ENCODE measurements at regions not wholly inside any gene's neighbourhood (a gene's known extent, or its start where the extent isn't known, plus 50 kb on each side); places are given as distances from the start of the nearest gene placed in this dataset.

DNA sequence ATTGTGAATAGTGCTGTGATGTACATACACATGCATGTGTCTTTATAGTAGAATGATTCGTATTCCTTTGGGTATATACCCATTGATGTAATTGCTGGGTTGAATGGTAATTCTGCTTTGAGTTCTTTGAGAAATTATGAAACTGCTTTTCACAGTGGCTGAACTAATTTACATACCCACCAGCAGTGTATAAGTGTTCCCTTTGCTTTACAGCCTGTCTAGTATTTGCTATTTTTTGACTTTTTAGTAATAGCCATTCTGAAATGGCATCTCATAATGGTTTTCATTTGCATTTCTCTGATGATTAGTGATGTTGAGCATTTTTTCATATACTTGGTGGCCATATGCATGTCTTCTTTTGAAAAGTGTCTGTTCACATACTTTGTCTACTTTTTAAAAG, 54.5 kb upstream of the FAM78B start:
- DNase-seq, result no peak

DNA sequence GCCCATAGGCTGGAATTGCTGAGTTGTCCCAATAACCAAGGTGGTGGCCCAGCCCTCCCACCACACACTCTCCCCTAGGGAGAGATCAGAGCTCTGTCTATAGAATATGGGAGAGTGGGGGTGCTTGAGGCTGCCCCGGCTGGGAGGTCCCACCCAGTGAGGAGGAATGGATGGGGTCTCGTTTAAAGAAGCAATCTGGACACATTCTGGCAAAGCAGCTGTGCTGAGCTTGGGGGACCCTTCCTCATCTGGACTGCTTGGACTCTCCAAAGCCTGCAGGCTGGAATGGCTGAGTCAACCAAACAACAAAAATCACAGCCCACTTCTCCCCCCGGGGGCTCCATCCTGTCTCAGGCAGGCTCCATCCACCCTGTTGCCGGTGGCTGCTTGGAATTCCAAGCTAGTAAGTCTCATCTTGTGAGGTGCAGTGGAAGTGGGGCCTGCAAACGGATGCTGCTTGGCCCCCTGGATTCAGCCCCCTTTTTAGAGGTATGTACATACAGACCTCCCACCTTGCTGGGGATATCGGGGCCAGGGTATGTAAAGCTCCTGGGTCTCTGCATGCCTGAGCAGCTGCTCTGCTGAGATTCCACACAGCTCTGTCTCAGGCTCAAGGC, 67.1 kb upstream of the FAM78B start:
- DNase-seq, result no peak

DNA sequence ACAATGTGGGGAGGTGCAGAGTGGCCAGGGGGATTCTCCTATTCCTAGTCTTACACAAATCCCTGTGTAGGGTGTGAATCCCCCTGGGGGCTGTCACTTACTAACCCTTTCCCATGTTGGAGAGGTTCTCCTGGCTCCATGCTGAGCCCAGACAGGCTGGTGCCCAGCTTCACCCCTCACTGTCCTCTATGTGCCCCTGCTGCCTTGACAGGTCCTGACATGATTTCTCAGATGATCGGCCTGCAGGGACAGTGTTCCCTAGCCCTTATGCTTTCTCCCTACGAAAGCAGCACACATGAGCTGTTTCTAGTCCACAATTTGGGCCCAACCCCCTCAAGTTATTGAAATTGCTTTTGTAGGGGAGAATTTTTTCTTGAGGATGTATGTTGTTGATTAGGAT, 68.9 kb upstream of the FAM78B start:
- DNase-seq, result no peak

DNA sequence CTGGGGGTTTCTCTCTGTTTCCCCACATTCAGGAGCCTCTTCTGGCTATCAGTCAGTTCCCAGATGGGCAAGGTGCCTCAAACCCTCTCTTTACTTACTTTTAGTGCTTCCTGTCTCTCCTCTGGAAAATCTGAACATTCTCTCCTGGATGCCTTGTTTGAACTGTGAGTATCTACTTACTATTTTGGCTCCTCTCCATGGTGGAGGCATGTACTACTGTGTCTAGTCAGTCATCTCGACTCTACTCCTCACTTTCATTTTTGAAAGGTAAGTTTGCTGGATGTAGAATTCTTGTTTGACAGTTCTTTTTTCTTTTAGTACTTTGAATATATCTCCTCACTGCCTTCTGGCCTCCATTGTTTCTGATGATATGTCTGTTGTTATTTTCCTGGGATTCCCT, 70.9 kb upstream of the FAM78B start:
- DNase-seq, result no peak

DNA sequence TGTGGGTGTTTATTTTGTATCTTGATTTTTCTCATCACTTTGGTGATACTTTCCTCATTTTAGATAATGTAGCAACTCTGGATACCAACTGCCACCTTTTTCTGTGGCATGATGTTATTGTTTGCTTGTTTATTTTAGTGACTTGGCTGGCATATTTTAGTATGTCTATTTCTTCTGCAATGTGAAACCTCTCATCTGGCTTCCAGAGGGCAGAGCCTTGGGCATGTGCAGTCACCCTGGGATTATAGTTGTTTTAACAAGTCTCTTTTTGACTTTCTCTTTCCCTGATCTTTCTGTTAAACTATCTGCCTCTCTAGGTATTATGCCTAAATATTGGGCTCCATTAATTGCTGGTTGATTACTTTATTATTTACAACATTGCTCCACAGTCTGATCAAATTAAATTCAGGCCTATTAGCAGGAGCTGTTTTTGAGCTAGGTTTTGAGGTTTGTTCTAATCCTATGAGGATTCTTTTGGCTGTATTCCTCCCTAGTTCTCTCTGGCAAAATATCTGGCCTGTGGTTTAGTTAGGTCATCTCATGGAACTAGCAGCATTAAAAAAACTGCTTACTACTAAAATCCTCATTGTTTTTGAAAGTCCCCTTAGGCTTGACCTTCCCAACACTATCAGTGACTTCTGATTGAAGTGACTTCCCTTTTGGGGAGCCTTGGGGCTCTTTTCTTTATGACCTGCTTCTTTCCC, 86.4 kb upstream of the FAM78B start:
- DNase-seq, result no peak

DNA sequence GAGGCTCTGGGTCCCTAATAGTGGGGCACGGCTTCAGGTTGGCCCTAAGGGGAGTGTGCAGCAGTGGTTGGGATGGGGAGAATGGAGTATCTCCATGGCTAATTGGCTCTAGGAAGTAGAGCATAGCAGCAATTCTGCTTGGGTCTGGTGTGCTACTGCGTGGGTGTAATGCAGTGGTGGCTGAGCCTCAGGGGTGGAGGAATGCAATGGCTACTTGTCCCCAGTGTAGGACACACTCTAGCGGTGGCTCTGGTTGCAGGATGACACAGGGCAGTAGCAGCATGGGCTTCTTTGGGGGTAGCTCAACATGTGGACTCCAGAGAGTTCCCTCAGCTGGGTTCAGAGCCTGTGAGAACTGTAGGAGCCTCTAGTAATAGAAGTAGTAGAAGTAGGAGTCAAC, 91.2 kb upstream of the FAM78B start:
- DNase-seq, result no peak

DNA sequence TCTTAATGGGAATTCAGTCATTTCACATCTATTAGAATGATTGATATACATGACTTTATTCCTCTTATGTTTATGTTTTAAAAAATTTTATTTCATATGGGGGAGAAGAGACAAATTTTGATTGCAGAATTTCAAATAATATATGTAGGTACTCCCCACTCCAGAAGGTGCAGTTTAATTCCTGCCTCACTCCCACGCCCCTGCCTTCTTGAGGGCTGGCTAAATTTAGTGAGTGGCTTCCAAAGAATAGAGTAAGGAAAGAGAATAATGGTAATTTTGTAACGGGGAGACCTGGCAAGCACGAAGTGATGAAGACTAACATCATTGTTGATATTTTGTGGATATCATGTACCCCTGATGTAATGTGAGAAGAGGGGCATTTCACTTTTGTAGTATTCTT, 94.7 kb upstream of the FAM78B start:
- no peak for DNase-seq

DNA sequence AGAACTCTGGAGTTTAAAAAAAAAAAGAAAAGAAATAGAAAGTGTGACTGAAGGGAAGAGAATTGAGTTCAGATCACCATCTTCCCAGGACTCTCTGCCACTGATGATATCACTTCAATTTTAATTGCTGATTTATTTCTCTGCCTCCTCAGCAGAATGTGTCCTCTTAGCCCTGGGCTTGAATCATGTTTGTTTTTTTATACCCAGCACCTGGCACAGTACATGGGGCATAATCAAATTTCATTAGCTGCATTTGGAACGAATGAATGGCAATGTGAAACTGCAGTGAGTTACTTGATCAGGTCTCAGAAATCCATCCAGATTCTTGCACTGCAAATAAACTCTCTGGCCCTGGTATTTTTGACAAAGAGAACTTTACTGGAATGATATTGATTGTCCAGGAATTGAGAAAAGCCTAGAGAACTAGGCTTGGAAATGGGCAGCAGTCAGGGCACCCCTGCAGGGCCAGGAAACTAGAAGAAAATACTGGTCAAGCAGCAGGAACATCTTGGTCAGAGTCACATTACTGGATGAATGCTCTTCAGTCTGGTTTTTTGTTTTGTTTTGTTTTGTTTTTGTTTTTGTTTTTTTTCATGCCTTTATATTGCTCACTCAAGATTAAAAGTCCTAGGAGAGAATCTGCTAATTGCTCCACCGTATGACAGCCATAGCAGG, 103.8 kb upstream of the FAM78B start:
- DNase-seq, result no peak

DNA sequence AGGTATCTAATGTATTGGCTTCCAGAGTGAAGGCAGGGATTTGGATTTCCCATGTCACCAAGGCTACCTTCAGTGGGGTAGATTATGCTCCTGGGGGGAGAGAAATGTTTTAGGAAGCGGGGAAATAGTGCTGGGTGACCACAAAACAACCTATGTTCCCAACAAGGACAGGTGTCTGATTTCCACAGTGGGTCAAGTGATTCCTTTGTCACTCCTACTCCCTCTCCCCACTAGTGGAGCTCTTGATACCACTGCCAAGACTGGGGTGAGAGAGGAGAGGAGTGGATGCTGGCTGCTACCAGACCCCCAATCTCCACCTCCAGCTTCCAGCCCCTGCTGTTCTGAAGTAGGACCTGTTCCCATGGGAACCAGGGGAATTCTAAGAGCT, 104.3 kb upstream of the FAM78B start:
- no peak for DNase-seq

DNA sequence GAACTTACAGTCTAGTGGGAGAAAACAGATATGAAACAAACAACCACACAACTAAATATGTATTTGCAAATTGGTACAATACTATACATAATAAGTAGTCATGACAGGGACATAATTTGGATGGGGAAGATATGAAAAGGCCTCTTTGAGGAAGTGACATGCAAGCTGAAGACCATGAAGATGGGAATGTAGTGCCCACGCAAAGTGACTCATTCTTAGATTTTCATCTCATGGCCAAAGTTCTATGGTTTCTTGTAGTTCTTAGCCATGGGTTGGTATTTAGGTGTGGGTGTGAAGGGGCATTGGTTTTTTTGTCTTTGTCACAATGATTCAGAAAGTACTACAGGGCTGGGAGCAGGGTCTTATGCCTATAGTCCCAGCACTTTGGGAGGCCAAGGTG, 105.4 kb upstream of the FAM78B start:
- DNase-seq, result no peak

DNA sequence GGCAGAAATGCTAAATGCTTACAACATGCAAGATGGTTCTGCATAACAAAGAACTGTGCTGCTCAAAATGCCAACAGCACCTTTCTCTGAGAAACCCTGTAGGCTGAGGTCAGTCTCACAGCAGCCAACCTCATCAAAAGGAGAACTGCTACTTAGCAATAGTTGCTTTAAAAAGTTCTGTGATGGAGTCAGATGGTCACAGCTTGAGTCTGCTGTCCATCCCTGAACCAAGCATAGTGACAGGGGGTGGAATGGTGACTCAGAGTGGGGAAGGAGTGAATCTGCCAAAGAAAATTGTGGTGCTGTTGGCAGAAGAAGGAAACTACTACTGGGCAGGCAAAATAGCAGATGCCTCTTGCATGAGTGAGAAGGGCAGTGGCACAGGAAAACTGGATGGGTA, 106.0 kb upstream of the FAM78B start:
- DNase-seq, result no peak

DNA sequence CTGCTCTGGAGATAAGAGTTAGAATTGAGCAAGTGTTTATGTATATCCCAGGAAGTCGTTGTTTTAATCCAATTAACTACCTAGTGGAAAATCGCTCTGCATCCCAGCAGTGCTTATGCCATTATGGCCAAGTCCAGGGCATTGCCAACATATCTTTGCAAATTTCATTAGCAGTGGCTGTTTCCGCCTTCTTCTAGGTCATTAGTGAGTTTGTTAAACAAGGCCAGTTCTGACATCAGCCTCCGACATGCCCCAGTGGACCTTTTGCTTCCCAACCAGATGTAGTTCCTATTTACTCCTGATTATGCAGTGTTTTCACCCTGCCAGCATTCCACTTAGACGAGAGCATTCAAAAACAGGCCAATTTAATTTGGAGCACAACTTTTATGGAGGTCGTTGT, 106.8 kb upstream of the FAM78B start:
- no peak for DNase-seq

DNA sequence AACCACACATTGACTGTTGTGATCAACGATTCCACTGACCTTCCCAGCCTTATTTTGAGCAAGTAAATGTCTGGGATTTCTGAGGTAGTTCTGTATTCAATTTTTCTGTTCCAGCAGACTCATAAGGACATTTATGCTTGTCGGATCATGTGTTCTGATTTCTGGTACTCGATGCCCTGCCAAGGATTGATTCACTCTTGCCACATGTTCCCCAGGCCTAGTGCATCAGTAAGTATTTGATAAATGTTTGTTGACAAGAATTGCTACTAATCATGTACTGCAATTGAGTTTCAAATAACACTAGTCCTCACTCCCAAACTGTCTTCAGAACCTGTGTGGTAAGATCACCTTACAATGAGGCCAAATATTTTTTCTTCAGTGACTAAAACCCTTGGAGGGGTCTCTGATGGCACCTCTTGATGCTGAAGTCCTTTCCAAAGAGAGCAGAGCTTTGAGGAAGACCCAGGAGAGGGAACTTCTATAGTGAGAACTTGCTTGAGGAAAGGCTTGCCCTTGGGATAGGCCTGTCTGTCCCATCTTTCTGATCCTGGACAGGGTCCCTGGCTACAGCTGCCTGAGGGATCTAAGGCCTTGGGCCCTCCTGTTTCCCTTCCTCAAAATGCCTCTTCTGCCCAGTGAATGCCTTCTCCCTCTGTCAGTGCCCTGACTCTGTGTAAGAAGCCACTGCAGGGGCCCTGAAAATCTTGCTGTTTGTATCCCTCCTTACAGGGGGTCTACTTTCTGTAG, 115.8 kb upstream of the FAM78B start:
- DNase-seq, result no peak

DNA sequence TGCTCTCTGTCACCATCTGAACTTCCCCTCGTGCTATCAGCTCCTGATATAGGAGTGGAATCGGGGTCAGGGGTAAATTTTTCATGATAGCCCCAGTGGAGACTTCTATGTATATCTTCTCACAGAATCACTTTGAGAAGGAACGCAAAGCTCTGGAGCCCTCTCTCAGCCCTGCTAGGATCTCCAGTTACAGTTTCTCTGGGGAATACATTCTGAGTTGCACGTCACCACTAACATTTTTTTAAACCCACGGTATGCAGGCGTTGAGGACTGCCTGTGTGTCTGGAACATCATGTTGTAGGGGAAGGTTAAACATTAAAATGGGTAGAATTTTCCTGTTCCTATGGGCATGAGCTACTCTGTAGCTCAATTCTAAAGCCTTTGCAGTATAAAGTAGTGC, 116.4 kb upstream of the FAM78B start:
- no peak for DNase-seq

DNA sequence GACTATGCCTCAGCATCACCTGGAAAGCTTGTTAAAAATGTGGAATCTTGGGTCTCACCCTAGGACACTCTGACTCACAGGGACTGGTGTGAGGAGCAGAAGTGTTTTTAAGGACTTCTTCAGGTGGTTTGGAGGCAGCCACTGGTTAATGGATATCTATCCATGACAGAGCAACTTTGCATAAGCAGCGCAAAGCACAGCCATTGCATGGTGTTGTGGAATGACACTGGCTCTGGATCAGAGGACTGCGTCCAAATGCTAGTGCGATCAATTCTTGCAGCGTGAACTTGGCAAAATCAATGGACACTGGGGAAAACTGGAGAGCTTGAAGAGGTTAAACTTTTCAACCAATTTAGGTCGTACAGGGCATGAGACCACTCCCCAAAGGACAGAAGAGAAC, 116.8 kb upstream of the FAM78B start:
- DNase-seq, result no peak

DNA sequence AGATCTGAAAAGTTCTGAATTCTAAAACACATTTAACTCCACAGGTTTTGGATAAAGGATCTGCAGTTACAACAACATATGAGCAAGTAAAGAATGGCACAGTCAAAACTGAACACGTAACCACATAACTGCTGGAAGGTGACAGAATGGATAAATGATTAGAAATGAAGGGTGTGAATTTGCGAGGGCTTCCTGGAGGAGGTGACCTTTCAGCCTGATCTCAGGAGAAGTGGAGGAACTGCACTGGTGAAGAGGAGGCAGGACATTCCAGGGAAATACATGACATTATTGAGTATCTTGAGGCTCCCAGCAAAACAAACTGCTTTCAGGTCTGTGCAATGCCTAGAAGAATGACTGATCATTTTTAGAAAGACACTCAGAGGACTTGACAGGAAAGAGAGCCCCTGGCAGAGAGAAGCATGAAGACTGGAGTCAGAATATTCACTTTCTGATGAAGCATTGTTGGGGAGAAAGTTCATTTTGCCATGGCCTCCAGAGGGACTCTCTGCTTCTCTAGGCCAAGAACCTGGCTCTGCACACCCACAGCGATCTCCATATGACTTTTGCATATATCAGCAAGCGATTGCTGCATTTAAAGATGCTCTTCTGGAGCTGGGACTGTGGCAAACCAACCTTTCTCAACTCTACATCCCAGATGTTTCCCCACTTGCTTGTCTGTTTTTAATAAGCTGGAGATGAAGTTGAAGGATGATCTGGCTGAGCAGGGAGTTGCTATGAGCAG, 122.7 kb upstream of the FAM78B start:
- DNase-seq, result no peak

DNA sequence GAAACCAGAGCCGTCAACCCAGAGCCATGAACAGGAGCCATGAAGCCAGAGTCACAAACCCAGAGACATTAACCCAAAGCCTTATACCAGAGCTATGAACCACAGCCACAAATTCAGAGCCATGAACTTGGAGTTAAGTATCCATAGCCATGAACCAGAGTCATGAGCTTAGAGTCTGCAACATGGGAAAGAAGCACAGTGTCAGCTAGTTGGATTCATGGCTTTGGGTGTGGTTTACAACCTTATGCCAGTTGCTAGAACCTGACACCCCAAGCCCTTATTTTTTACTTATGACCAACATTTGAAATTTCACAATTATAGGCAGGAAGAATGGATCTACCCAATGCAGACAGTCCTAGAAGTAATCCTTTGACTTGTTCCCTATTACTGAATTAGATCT, 128.9 kb upstream of the FAM78B start:
- no peak for DNase-seq

DNA sequence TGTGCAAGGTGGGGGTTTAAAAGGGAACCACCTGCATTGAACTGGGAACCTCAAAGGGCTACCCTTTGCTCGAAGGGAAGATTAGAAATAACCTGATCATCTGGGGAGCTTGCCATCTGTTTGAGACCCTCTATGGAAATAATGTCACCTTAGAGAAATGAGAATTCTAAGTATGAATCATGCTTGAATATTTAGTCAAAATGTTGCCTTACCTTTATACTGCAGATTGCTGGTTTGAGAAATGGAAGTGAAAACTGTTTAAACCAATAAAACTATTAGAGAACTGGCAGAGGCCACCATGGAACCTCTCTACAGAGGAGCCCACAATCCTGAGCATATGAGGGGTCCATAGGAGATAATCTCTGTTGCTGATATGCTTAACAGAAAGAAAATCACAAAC, 131.2 kb upstream of the FAM78B start:
- no peak for DNase-seq

DNA sequence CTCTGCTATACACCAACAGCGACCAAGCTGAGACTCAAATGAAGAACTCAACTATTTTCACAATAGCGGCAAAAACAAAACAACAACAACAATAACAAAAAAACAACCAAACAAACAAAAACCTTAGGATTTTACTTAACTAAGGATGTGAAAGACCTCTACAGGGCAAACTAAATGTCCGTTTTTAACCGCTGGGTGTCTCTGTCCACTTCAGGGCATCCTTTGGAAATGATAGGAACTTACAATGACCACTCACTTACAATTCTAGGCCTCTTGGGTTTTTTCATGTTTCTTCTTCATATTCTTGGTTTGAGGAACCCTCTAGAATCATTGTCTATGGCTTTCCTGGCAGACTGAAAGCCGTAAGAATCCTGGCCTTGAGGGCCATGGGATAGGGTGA, 134.0 kb upstream of the FAM78B start:
- no peak for DNase-seq

DNA sequence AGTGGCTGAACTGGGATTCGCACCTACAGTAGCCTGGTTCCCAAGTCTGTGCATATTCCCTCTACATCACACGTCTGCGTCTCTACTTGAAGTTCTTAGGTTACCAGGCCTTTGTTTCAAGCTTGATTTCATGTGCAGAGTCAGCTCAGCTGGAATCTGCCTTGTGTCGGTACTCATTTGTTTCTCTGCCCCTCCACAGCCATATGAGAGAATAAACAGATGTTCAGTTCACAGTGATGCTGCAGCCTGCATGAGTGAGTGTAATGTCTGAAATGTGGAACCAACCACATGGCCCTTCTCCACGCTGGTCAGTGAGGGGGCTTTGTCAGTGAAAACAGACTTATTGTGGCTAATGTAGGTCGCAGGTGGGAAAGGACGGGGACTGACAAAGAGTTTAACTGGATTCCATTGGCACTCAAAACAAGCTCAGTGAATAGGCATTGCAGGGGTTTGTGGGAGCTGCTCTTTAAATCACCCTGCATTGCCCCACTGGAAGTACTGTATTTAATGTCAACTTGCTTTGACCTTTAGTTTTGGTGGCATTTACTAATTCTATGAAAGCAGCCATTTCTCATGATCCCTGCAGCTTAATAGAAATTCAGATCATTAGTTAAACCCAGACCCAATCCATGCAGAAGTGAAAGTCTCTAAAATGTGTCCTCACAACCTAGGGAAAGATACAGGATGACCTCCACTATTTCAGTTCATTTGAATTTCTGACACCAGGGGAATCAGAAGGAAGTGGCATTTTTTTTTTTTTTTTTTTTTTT, 136.4 kb upstream of the FAM78B start:
- no peak for DNase-seq

DNA sequence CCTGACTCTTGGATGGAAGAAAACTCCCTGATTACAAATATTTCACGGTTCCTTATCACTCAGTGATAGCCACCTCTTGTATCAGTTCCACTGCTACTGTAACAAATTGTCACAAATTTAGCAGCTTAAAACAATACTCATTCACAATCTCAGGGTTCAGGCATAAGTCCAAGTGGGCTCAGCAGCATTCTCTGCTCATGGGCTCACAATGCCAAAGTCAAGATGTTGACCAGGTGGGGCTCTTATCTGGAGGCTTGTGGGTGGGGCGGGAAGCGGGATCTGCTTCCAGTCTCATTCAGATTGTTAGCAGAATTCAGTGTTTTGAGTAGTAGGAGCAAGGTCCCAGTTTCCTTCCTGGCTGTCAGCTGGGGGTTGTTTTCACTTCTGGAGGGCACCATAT, 137.3 kb upstream of the FAM78B start:
- DNase-seq, result no peak

DNA sequence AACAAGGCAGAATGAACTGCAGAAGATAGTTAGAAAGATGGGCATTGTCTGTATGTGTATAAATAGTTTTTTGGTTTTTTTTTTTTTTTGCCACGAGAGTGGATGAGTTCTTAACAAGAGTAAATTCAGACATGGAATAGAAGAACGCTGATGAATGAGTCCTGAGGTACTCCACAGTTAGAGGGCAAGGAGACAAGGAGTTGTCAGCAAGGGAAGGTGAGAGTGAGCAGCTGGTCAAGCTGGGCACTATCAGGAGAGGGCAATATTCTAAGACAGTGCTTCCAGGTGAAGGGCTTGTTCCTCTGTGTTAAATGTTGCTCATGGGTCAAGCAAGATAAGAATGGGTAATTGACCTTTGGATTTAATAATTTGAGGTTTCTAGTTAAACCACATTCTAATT, 138.6 kb upstream of the FAM78B start:
- DNase-seq, result no peak

Data from hippocampal formation (tissue), 2 donors.